Calu3 (cell line): ENCODE measurements at regions not wholly inside any gene's neighbourhood (a gene's known extent, or its start where the extent isn't known, plus 50 kb on each side); places are given as distances from the start of the nearest gene placed in this dataset.

Source experiments
- BruUV-seq: library from RNA; stranded (reverse); fragments of 400-500 nt; replicated peaks from 2 replicates; lab custom pipeline; 2021; lab: Mats Ljungman, UMichigan
- CTCF ChIA-PET: fragments of 300-600 bp; sonication (Branson Sonifier 250); formaldehyde crosslinking; loops from one replicate; lab custom pipeline; 2022; ENCODE audit warnings: antibody characterized with exemption; lab: Charles Lee
- DNase-seq: peaks from one replicate; pipeline ENCODE4 v3.0.0; 2022
- H3K27ac Mint-ChIP-seq: one replicate; pipeline ENCODE4 v1.8.0; 2022; ENCODE audit warnings: mixed read lengths; ENCODE audit not compliant: unreplicated experiment
- H3K27me3 Mint-ChIP-seq: one replicate; pipeline ENCODE4 v1.8.0; 2022; ENCODE audit warnings: mixed read lengths; ENCODE audit not compliant: unreplicated experiment
- H3K36me3 Mint-ChIP-seq: one replicate; pipeline ENCODE4 v1.8.0; 2022; ENCODE audit warnings: mild to moderate bottlenecking, moderate library complexity, mixed read lengths; ENCODE audit not compliant: insufficient read depth, unreplicated experiment
- H3K4me1 Mint-ChIP-seq: one replicate; pipeline ENCODE4 v1.8.0; 2022; ENCODE audit warnings: mild to moderate bottlenecking, low read depth, mixed read lengths; ENCODE audit not compliant: unreplicated experiment
- H3K4me3 Mint-ChIP-seq: one replicate; pipeline ENCODE4 v1.8.0; 2022; ENCODE audit warnings: mild to moderate bottlenecking, low read depth, moderate library complexity, mixed read lengths; ENCODE audit not compliant: unreplicated experiment
- H3K9me3 Mint-ChIP-seq: one replicate; pipeline ENCODE4 v1.8.0; 2022; ENCODE audit warnings: low read depth, mixed read lengths; ENCODE audit not compliant: unreplicated experiment
- CTCF ChIP-seq: fragments of 200-600 bp; IDR thresholded peaks from one replicate; pipeline ENCODE4 v1.8.0; 2022; ENCODE audit warnings: antibody characterized with exemption; ENCODE audit not compliant: unreplicated experiment
- intact Hi-C: fragments of 100-400 bp; cut with micrococcal nuclease; formaldehyde crosslinking; loops from one replicate; pipeline ENCODE4 v1.10.0; 2022; ENCODE audit not compliant: unreplicated experiment

GRCh38 chr11:128018692-128019091 is 568.7 kb downstream of the ETS1 start:
- no peaks in the 10 kb centered on the region for H3K36me3 Mint-ChIP-seq
- no peaks in the 10 kb centered on the region for H3K9me3 Mint-ChIP-seq
- H3K4me1 Mint-ChIP-seq, result no peaks in the 10 kb centered on the region
- intact Hi-C loops, result no loop called here
- H3K27ac Mint-ChIP-seq, result no peak overlapping the region
- CTCF ChIA-PET, result no interaction called here
- BruUV-seq, result no TSS peak
- H3K4me3 Mint-ChIP-seq, result no peak overlapping the region
- no peak for DNase-seq
- TF ChIP-seq CTCF, result no peak
- peaks cover 22% of the 10 kb centered on the region for H3K27me3 Mint-ChIP-seq

- TF ChIP-seq CTCF, result no peak
- Mint-ChIP-seq H3K36me3 (no peaks in the 10 kb centered on the region), H3K4me3 (no peak overlapping the region), H3K27me3 (no peaks in the 10 kb centered on the region), H3K4me1 (no peaks in the 10 kb centered on the region), H3K9me3 (peaks cover 13% of the 10 kb centered on the region), H3K27ac (no peak overlapping the region)
- CTCF ChIA-PET, result interaction anchor here (0.5 kb wide), 1 partner anchor 1541 kb away, joined by 4 read pairs; no protein-coding TSS in a partner anchor
- DNase-seq, result no peak
- intact Hi-C loops, result loop anchor here (10.0 kb wide), 1 partner anchor 171 kb away; no protein-coding TSS in a partner anchor
- no TSS peak for BruUV-seq
Measured at GRCh38 chr11:128005562-128005961, 581.8 kb downstream of the ETS1 start.

- TF ChIP-seq CTCF, result no peak
- Mint-ChIP-seq H3K27ac (no peak overlapping the region), H3K9me3 (peaks cover 2% of the 10 kb centered on the region), H3K36me3 (no peaks in the 10 kb centered on the region), H3K4me3 (no peak overlapping the region), H3K27me3 (no peaks in the 10 kb centered on the region), H3K4me1 (no peaks in the 10 kb centered on the region)
- CTCF ChIA-PET, result no interaction called here
- DNase-seq, result no peak
- intact Hi-C loops, result no loop called here
- BruUV-seq, result no TSS peak
Measured at GRCh38 chr11:127998421-127998820, 588.9 kb downstream of the ETS1 start.

GRCh38 chr11:127997594-127997993 is 589.8 kb downstream of the ETS1 start:
- no TSS peak for BruUV-seq
- H3K36me3 Mint-ChIP-seq, result no peaks in the 10 kb centered on the region
- H3K4me3 Mint-ChIP-seq, result no peak overlapping the region
- H3K9me3 Mint-ChIP-seq, result peaks cover 2% of the 10 kb centered on the region
- no peak for DNase-seq
- no peak for TF ChIP-seq CTCF
- CTCF ChIA-PET, result no interaction called here
- H3K27me3 Mint-ChIP-seq, result no peaks in the 10 kb centered on the region
- H3K27ac Mint-ChIP-seq, result no peak overlapping the region
- no peaks in the 10 kb centered on the region for H3K4me1 Mint-ChIP-seq
- intact Hi-C loops, result no loop called here
